ENCODE measurements at regions not wholly inside any gene's neighbourhood (a gene's known extent, or its start where the extent isn't known, plus 50 kb on each side); places are given as distances from the start of the nearest gene placed in this dataset.
"Not testable (repeated sequence)": the region's sequence is repeated elsewhere in the genome, so short reads cannot be mapped to it uniquely, and the experiment has no call there.

DNA sequence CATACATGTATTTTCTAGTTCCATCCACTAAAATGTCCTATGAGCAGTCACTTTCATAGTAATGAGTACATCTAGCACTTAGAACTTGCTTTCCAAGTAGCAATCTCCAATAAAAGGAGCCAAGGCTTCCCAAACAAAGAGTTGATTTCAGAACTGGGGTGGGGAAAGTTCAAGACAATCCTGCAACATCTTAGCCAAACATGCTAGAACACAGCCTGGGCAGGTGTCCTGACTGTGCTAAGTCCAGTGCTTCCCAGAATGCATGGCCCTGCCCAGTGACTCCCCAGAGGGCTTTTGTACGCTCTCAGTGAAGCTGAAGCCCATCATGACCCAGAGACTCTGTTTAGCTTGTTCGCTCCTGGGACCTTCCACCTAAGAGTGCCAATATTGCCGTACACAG is 106.7 kb upstream of the UBAC2 start:
- DNase-seq (ENCODE audit: low spot score) = no peak
- Histone ChIP-seq H3K27ac (ENCODE audit: poor library complexity, severe bottlenecking) (no peak overlapping the region), H3K4me3 (ENCODE audit: severe bottlenecking) (no peak overlapping the region), H3K27me3 (ENCODE audit: insufficient read depth, poor library complexity, severe bottlenecking) (no peaks in the 10 kb centered on the region), H3K9me3 (ENCODE audit: severe bottlenecking) (no peaks in the 10 kb centered on the region), H3K36me3 (ENCODE audit: low read depth) (no peaks in the 10 kb centered on the region), H3K4me1 (ENCODE audit: insufficient read depth, poor library complexity, severe bottlenecking) (no peaks in the 10 kb centered on the region)
- TF ChIP-seq, protein P1, sequence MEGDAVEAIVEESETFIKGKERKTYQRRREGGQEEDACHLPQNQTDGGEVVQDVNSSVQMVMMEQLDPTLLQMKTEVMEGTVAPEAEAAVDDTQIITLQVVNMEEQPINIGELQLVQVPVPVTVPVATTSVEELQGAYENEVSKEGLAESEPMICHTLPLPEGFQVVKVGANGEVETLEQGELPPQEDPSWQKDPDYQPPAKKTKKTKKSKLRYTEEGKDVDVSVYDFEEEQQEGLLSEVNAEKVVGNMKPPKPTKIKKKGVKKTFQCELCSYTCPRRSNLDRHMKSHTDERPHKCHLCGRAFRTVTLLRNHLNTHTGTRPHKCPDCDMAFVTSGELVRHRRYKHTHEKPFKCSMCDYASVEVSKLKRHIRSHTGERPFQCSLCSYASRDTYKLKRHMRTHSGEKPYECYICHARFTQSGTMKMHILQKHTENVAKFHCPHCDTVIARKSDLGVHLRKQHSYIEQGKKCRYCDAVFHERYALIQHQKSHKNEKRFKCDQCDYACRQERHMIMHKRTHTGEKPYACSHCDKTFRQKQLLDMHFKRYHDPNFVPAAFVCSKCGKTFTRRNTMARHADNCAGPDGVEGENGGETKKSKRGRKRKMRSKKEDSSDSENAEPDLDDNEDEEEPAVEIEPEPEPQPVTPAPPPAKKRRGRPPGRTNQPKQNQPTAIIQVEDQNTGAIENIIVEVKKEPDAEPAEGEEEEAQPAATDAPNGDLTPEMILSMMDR (IDR thresholded peaks at IDR 0.05; ENCODE audit: poor library complexity, severe bottlenecking) = no peak
- ATAC-seq (ENCODE audit: low read depth) = no peak

DNA sequence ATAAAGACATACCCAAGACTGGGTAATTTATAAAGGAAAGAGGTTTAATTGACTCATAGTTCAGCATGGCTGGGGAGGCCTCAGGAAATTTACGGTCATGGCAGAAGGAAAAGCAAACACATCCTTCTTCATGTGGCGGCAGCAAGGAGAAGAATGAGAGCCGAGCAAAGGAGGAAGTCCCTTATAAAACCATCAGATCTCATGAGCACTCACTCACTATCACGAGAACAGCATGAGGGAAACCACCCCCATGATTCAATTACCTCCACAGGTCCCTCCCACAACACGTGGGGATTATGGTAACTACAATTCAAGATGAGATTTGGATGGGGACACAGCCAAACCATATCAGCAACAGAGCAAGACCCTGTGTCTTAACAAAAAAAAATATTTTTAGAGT is 98.8 kb upstream of the UBAC2 start:
- DNase-seq (ENCODE audit: low spot score); ATAC-seq (ENCODE audit: low read depth); H3K27ac ChIP-seq (ENCODE audit: poor library complexity, severe bottlenecking); H3K36me3 ChIP-seq (ENCODE audit: low read depth); H3K4me1 ChIP-seq (ENCODE audit: insufficient read depth, poor library complexity, severe bottlenecking); H3K9me3 ChIP-seq (ENCODE audit: severe bottlenecking); H3K4me3 ChIP-seq (ENCODE audit: severe bottlenecking); H3K27me3 ChIP-seq (ENCODE audit: insufficient read depth, poor library complexity, severe bottlenecking): not testable (repeated sequence)

DNA sequence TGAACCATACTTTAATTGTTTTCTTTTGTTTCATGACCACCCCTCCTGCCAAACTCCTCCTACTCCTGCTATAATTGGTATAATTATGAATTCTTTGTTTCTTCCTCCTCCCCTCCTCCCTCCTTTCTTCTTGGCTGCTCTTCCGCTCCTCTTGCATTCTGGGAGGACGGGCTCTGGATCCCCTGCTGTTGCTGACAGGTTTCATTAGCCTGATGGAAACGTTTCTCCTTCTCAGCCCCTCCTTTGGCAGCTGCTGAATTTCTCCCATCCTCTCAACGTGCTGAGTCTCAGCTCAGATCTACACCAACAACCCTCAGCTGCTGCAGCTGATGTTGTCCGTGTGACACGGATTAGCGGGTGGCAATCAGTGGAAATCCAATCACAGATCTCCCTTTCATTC is 97.1 kb upstream of the UBAC2 start:
- Histone ChIP-seq H3K36me3 (ENCODE audit: low read depth) (no peaks in the 10 kb centered on the region), H3K9me3 (ENCODE audit: severe bottlenecking) (no peaks in the 10 kb centered on the region), H3K27me3 (ENCODE audit: insufficient read depth, poor library complexity, severe bottlenecking) (no peaks in the 10 kb centered on the region), H3K27ac (ENCODE audit: poor library complexity, severe bottlenecking) (no peak overlapping the region), H3K4me1 (ENCODE audit: insufficient read depth, poor library complexity, severe bottlenecking) (no peaks in the 10 kb centered on the region), H3K4me3 (ENCODE audit: severe bottlenecking) (no peak overlapping the region)
- ATAC-seq (ENCODE audit: low read depth) (no peak), DNase-seq (ENCODE audit: low spot score) (no peak)
- TF ChIP-seq, protein P1 (IDR thresholded peaks at IDR 0.05; ENCODE audit: poor library complexity, severe bottlenecking) = no peak

DNA sequence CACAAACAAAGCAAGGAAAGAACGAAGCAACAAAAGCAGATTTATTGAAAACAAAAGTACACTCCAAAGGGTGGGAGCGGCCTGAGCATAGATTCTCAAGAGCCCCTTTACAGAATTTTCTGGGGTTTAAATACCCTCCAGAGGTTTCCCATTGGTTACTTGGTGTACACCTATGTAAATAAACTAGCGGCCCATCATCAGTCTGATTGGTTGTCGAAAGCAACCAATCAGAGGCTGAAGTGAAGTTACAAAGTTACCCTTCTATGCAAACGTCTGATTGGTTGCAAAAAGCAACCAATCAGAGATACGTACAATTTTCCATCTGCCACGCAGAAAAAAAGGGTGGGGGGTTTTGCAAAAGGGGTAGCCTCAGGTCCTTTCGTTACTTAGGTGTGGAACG is 96.3 kb upstream of the UBAC2 start:
- Histone ChIP-seq H3K4me3 (ENCODE audit: severe bottlenecking) (no peak overlapping the region), H3K27ac (ENCODE audit: poor library complexity, severe bottlenecking) (no peak overlapping the region), H3K36me3 (ENCODE audit: low read depth) (no peaks in the 10 kb centered on the region), H3K27me3 (ENCODE audit: insufficient read depth, poor library complexity, severe bottlenecking) (no peaks in the 10 kb centered on the region), H3K4me1 (ENCODE audit: insufficient read depth, poor library complexity, severe bottlenecking) (no peaks in the 10 kb centered on the region), H3K9me3 (ENCODE audit: severe bottlenecking) (no peaks in the 10 kb centered on the region)
- ATAC-seq (ENCODE audit: low read depth) (no peak), DNase-seq (ENCODE audit: low spot score) (no peak)
- TF ChIP-seq, protein P1 (IDR thresholded peaks at IDR 0.05; ENCODE audit: poor library complexity, severe bottlenecking) = no peak

DNA sequence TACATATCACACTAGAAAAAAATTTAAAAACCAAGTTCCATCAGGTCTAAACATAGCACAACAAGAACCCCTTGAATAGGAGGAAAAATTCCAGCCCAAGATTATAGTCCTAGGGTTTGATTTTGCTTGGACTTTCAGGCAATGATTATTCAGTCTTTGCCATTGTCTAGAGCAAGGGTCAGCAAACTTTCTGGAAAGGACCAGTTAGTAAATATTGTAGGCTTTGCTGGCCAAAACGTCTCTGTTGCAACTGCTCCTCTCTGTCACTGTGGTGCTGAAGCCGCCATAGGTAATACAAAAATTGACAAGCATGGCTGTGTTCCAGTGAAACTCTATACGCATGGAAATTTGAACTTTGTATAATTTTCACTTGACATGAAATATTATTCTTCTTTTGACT is 95.5 kb upstream of the UBAC2 start:
- H3K4me1 ChIP-seq (ENCODE audit: insufficient read depth, poor library complexity, severe bottlenecking) = no peaks in the 10 kb centered on the region
- DNase-seq (ENCODE audit: low spot score) = no peak
- H3K4me3 ChIP-seq (ENCODE audit: severe bottlenecking) = no peak overlapping the region
- no peak for ATAC-seq (ENCODE audit: low read depth)
- TF ChIP-seq, protein P1 (IDR thresholded peaks at IDR 0.05; ENCODE audit: poor library complexity, severe bottlenecking) = no peak
- no peaks in the 10 kb centered on the region for H3K36me3 ChIP-seq (ENCODE audit: low read depth)
- no peaks in the 10 kb centered on the region for H3K27me3 ChIP-seq (ENCODE audit: insufficient read depth, poor library complexity, severe bottlenecking)
- no peaks in the 10 kb centered on the region for H3K9me3 ChIP-seq (ENCODE audit: severe bottlenecking)
- no peak overlapping the region for H3K27ac ChIP-seq (ENCODE audit: poor library complexity, severe bottlenecking)
